Right cardiac atrium (tissue), 5 donors: ENCODE measurements at regions not wholly inside any gene's neighbourhood (a gene's known extent, or its start where the extent isn't known, plus 50 kb on each side); places are given as distances from the start of the nearest gene placed in this dataset.
A peak's percentile ranks its signal among the peaks of the same experiment; 100 is the strongest.

Experiments used
- ATAC-seq, 2 donors: fragments of 200-7000 bp; cut with Tn5 transposase; one replicate each; pipeline versions ENCODE4 v1.8.0 to v1.9.1; 2020; ENCODE audit warnings: moderate library complexity in 2 of 2, mild to moderate bottlenecking in 1 of 2
- DNase-seq, 3 donors: peaks; one replicate each; pipeline ENCODE4 v3.0.0-alpha.2; 2020
- H3K27ac ChIP-seq: one replicate; pipeline ENCODE4 v1.5.1; 2013; ENCODE audit warnings: mild to moderate bottlenecking, low read length, control low read depth, moderate library complexity
- H3K27me3 ChIP-seq: one replicate; pipeline ENCODE4 v1.6.1; 2013; ENCODE audit not compliant: control insufficient read depth, insufficient read depth
- H3K4me1 ChIP-seq: one replicate; pipeline ENCODE4 v1.6.1; 2013; ENCODE audit warnings: low read length; ENCODE audit not compliant: control insufficient read depth, insufficient read depth
- H3K4me3 ChIP-seq: one replicate; pipeline ENCODE4 v1.5.1; 2013; ENCODE audit warnings: low read length, control low read depth
- H3K9me3 ChIP-seq: one replicate; pipeline ENCODE4 v1.6.1; 2013; ENCODE audit warnings: low read length; ENCODE audit not compliant: control insufficient read depth
- WGBS: extraction: QIAGEN DNeasy Blood & Tissue Kit; methylation state at CpG from one replicate; pipeline ENCODE4 v1.1.7; 2013; 5-methylcytosine and 5-hydroxymethylcytosine counted together
- intact Hi-C, 4 donors: fragments of 100-400 bp; cut with DNase I; formaldehyde crosslinking; loops; one replicate each; pipeline versions ENCODE4 v1.11.0 to v1.14.0; 2022 to 2023
- donor health status: healthy with polysubstance abuse.
- donor health status: DM: no; HTN: yes; CAD: no.
- donor health status: DM: no; HTN: no; CAD: no.
- donor health status: DM: no; HTN: yes; CAD: no; lungs with severe emphysema.
- donor health status: DM: yes; HTN: yes; CAD: no.

DNA sequence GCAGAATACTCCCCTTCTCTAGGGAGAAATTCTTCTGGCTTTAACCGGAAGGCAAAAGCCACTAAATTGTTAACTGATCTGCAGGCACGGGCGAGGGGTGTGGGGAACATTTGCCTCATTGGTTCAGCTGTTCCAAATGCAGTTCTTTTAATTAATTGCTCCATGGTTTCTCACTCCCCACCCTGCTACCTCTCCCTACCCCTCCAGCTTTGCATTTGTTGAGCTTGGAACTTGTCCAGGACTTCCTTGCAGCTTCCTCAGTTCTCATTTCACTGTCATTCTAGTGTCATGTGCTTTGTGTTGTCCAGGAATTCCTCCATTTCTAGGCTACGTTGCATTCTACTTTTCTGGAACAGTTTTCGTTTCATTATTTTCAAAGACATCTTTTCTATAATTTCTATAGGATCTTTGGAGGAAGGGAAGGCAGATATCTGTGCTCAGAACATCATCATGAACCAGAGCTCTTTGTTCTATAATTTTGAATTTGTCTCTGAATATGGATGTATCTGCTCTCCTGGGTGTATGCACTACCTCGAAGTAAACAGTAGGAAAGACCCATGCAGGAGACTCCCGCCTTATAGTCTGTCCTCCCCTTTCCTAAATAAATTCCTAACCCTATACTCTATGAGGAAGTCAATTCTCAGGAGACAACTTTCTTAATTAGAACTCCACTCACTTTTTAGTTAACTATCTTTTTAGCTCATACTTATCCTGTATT is 132.4 kb upstream of the LMO4 start:
- intact Hi-C loops, result no loop called here

DNA sequence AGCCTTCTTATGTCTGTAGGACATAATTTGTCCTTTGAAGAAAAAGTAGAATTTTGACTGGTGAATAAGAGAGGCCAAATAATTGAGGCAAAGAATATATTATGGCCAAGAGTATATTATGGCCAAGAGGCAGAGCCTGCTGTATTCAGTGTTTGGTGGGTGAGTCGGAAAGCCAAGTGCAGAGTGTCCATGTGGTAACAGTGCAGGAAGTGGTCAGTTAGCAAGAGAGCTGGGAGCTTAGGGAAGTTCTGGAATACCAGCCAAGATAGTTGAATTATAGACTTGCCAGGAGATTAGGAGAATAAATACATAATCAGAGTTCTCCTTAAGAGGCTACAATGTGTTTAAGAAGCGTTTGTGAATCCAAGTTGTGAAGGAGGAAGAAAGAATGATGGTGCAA is 131.5 kb upstream of the LMO4 start:
- DNase-seq (no peak), ATAC-seq (peak; percentile 53 to 76)
- H3K27ac ChIP-seq, result no peak overlapping the region
- no peak overlapping the region for H3K4me3 ChIP-seq
- no peaks in the 10 kb centered on the region for H3K4me1 ChIP-seq
- no peaks in the 10 kb centered on the region for H3K9me3 ChIP-seq
- intact Hi-C loops, result no loop called here
- WGBS, result 43% methylated on average over 2 of the region's 2 CpGs
- no peaks in the 10 kb centered on the region for H3K27me3 ChIP-seq

More for the DNA sequence above, 132.4 kb upstream of the LMO4 start:
- ATAC-seq (no peak), DNase-seq (no peak)
- Histone ChIP-seq H3K9me3 (no peaks in the 10 kb centered on the region), H3K4me3 (no peak overlapping the region), H3K27ac (no peak overlapping the region), H3K27me3 (no peaks in the 10 kb centered on the region), H3K4me1 (no peaks in the 10 kb centered on the region)
- WGBS, result 68% methylated on average over 7 of the region's 7 CpGs

DNA sequence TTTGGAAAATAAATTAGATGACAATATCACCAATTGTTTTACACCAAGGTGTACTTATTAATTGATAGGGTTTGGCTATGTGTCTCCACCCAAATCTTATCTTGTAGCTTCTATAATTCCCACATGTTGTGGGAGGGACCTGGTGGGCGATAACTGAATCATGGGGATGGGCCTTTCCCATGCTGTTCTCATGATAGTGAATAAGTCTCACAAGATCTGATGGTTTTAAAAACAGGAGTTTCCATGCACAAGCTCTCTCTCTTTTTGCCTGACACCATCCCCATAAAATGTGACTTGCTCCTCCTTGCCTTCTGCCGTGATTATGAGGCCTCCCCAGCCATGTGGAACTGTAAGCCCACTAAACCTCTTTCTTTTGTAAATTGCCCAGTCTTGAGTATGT is 131.0 kb upstream of the LMO4 start:
- Histone ChIP-seq H3K27me3 (no peaks in the 10 kb centered on the region), H3K4me3 (no peak overlapping the region), H3K27ac (no peak overlapping the region), H3K4me1 (no peaks in the 10 kb centered on the region), H3K9me3 (no peaks in the 10 kb centered on the region)
- intact Hi-C loops, result no loop called here
- ATAC-seq (no peak), DNase-seq (no peak)
- 77% methylated on average over 2 of the region's 2 CpGs for WGBS

DNA sequence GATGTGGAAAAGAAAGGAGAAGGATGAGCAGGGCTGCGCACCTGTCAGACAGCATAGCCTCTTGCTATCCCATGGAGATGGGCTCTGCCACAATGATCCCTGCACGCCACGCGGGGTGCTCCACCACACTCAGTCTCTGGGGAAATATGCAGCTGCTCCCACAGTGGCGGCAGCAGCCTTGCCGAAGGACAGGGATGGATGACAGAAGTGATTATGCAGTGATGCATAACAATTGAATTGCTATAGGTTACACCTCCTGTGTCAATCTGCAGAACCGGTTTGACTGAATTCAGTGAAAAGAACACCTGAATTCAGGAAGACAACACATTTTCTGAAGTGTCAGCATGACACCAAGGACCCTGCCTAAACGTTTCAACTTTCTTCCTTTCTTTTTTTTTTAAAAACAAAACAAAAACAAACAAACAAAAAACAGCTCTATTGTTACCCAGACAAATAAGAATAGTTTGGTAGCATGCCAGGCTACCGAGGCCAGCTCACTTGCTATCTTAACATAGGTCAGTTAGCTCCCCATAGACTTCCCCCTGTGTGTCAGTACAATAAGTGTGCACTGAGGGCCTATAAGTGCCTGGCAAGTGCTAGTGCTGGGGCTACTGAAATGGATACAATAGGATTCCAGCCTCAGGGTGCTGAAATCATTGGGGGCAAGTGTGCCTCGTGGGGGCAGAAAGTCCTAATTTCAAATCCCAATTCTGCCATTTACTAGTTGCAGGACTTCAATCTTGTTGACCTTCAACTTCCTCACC is 127.6 kb upstream of the LMO4 start:
- DNase-seq (no peak), ATAC-seq (no peak)
- intact Hi-C loops, result no loop called here
- H3K9me3 ChIP-seq, result no peaks in the 10 kb centered on the region
- 65% methylated on average over 10 of the region's 10 CpGs for WGBS
- no peak overlapping the region for H3K27ac ChIP-seq
- no peaks in the 10 kb centered on the region for H3K4me1 ChIP-seq
- H3K4me3 ChIP-seq, result no peak overlapping the region
- no peaks in the 10 kb centered on the region for H3K27me3 ChIP-seq

- Histone ChIP-seq H3K27me3 (no peaks in the 10 kb centered on the region), H3K4me3 (no peak overlapping the region), H3K27ac (no peak overlapping the region), H3K9me3 (no peaks in the 10 kb centered on the region), H3K4me1 (no peaks in the 10 kb centered on the region)
- ATAC-seq (no peak), DNase-seq (no peak)
- 92% methylated on average over 9 of the region's 9 CpGs for WGBS
- intact Hi-C loops, result no loop called here
Observed at GRCh38 chr1:87201768-87202167, 126.9 kb upstream of the LMO4 start.

DNA sequence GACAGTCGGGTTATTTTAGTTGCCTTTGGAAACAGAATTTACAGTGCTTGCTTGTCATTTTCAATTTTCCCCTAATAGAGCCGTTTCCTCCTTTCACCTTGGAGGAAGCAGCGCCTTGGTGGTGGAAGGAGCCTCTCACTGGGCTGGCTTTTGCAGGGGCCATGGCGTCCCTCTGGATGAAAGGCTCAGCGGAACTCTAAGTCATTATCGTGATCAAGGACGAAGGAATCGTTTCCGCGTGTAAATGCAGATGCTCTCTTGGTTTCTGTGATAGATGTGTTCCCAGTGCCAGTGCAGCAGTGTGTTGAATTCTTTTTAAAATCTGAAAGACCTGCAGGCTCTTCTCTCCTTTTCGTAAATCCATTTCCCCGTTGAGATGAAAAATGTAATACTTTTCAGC is 126.2 kb upstream of the LMO4 start:
- DNase-seq (no peak), ATAC-seq (no peak)
- no peaks in the 10 kb centered on the region for H3K4me1 ChIP-seq
- H3K27ac ChIP-seq, result no peak overlapping the region
- H3K4me3 ChIP-seq, result peak overlapping the region; percentile 16
- no peaks in the 10 kb centered on the region for H3K9me3 ChIP-seq
- whole genome bisulfite sequencing, result 77% methylated on average over 12 of the region's 12 CpGs
- intact Hi-C loops, result no loop called here
- H3K27me3 ChIP-seq, result no peaks in the 10 kb centered on the region

DNA sequence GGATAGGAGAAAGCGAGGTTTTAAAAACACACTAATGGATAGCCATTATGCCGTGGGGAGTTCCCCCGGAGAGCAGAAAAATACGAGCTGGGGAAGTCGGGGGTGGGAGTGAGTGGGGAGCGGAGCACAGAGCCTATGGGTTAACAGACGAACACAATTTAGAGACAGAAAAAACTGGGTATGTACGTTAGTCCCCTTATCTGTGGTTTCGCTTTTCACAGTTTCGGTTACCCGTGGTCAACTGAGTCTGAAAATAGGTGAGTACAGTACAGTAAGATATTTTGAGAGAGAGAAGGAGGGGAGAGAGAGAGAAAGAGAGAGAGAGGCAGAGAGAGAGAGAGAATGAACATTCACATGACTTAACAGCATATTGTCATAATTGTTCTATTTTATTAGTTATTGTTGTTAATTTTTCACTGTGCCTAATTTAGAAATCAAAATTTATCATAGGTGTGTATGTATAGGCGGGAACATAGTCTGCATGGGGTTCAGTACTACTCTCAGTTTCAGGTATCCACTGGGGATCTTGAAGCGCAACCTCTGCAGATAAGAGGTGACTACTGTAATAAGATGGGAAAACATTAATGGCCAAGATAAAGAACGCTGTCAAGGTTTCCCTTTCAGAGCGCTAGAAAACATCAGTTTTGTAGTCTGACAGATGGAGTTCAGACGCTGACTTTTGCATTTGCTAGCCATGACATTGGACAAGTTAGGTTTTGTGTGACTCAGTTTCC is 125.6 kb upstream of the LMO4 start:
- WGBS, result 70% methylated on average over 16 of the region's 16 CpGs
- Histone ChIP-seq H3K27ac (no peak overlapping the region), H3K9me3 (no peaks in the 10 kb centered on the region), H3K27me3 (no peaks in the 10 kb centered on the region), H3K4me1 (no peaks in the 10 kb centered on the region), H3K4me3 (peak overlapping the region; percentile 16)
- DNase-seq, result no peak
- intact Hi-C loops, result no loop called here
- no peak for ATAC-seq

DNA sequence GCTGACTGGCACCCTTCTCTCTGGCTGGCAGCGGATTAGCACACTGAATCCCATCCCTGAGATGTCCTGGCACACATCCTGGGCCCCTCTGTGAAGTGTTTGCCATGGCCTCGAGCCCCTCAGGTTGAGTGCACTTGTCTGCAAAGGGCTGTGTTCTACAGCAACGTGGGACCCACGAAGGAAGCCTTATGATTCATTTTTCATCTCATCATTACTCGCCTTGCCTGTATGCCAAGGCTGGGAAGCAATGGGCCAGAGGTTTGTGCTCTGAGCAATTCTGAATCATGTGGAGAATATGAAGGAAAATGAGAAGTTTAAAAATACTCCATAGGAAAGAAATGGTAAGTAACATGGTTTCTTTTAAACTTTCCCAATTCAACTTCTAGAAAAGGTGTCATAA is 124.8 kb upstream of the LMO4 start:
- 64% methylated on average over 5 of the region's 5 CpGs for WGBS
- ATAC-seq (peak in 1 of 2 donors; percentile 46), DNase-seq (peak in 1 of 3 donors; percentile 18)
- intact Hi-C loops, result no loop called here
- H3K27me3 ChIP-seq, result no peaks in the 10 kb centered on the region
- H3K4me3 ChIP-seq, result no peak overlapping the region
- no peak overlapping the region for H3K27ac ChIP-seq
- H3K4me1 ChIP-seq, result no peaks in the 10 kb centered on the region
- no peaks in the 10 kb centered on the region for H3K9me3 ChIP-seq

DNA sequence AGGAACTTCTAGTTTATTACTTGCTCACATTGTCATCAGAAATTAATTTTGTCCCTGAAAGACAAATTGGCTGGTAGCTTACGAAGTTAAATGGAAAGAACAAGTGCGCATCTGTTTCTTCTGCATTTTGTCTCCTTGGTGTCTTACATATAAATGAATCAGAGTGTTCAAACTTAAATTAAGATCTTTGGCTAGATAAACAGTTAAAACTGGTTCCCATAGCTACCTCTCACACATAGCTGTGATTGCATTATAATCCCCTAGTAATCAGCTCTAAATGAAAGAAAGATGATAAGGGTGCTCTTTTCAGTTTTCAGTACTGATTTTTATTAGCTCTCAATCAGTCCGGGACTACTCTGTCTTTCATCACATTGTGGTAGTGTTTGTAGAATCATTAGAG is 124.2 kb upstream of the LMO4 start:
- ATAC-seq (no peak), DNase-seq (no peak)
- Histone ChIP-seq H3K4me1 (no peaks in the 10 kb centered on the region), H3K9me3 (no peaks in the 10 kb centered on the region), H3K27me3 (no peaks in the 10 kb centered on the region), H3K27ac (no peak overlapping the region), H3K4me3 (no peak overlapping the region)
- intact Hi-C loops, result no loop called here
- WGBS, result 83% methylated on average over 3 of the region's 3 CpGs

DNA sequence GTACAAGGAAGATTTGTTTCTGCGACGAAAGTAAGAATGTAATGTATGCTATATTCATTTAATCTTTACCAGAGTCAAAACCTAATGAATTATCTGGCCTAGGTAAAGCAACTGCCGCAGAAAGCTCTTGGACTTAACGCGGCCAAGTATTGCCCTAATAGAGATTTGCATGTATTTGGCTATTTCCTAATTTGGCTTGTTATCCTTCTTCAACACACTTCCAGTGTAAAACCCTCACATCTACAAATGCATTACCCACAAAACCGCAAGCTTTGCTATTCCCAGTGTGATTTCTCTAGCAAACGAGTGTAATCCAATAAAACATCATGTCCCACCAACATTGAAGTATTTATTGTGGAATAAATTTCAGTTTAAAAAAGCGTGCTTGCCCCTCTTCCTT is 123.8 kb upstream of the LMO4 start:
- no peaks in the 10 kb centered on the region for H3K9me3 ChIP-seq
- no peak for ATAC-seq
- 74% methylated on average over 8 of the region's 8 CpGs for WGBS

More for the DNA sequence above, 123.8 kb upstream of the LMO4 start:
- no peak overlapping the region for H3K27ac ChIP-seq
- no peaks in the 10 kb centered on the region for H3K27me3 ChIP-seq
- H3K4me1 ChIP-seq, result no peaks in the 10 kb centered on the region
- intact Hi-C loops, result no loop called here
- DNase-seq, result no peak
- no peak overlapping the region for H3K4me3 ChIP-seq
